ENCODE measurements at regions not wholly inside any gene's neighbourhood (a gene's known extent, or its start where the extent isn't known, plus 50 kb on each side); places are given as distances from the start of the nearest gene placed in this dataset.

DNA sequence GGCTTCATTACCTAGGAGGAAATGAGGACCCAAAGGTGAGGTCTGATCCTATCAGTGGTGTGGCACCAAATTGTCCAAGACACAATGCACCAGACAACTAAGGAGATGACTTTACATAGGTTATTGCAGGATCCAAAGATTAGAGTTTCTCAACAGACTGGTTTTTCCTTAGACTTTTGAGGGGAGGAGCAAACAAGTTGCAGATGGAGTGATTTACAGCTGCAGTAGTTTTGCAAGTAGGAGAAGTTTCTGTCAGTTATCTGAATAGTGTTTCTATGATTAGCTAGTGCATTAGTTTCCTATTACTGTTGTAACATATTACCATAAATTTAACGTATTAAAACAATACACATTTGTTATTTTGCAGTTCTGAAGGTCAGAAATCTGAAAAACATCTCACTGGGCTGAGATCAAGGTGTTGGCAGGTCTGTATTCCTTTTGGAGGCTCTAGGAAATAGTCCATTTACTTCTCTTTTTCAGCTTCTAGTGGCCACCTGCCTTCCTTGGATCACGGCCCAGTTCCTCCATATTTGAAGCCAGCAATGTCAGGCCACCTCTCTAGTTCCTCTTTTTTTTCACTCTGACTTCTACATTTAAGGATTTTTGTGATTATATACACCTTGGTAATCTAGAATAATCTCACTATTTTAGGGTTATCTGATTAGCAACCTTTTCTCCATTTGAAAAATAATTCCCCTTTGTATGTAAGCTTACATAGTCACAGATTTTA lies 994.9 kb downstream of the REEP3 start:
- DNase-seq (ENCODE audit: low read depth) = no peak
- no peak overlapping the region for H3K4me3 ChIP-seq (ENCODE audit: low read depth, low read length)
- TF ChIP-seq, protein P1, sequence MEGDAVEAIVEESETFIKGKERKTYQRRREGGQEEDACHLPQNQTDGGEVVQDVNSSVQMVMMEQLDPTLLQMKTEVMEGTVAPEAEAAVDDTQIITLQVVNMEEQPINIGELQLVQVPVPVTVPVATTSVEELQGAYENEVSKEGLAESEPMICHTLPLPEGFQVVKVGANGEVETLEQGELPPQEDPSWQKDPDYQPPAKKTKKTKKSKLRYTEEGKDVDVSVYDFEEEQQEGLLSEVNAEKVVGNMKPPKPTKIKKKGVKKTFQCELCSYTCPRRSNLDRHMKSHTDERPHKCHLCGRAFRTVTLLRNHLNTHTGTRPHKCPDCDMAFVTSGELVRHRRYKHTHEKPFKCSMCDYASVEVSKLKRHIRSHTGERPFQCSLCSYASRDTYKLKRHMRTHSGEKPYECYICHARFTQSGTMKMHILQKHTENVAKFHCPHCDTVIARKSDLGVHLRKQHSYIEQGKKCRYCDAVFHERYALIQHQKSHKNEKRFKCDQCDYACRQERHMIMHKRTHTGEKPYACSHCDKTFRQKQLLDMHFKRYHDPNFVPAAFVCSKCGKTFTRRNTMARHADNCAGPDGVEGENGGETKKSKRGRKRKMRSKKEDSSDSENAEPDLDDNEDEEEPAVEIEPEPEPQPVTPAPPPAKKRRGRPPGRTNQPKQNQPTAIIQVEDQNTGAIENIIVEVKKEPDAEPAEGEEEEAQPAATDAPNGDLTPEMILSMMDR (IDR thresholded peaks at IDR 0.05; ENCODE audit: insufficient read depth, low read depth, low read length) = no peak

DNA sequence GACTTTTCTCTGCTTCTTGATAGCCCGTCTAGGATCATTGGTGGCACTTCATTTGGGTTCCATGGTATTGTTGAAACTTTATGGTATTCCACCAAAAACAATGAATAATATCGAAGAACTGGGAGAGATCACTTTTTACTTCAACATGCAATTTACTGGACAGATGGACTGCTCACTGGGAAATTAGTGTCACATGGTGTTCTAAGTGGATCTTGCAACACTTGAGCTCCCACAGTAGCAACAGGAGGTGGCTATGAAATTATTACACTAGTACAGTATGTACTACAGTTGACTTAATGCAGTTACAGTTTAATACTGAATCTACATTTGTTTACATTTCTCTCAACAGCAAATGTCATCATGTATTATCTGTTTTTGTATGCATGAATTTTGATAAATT lies 997.3 kb downstream of the REEP3 start:
- H3K4me3 ChIP-seq (ENCODE audit: low read depth, low read length) = no peak overlapping the region
- TF ChIP-seq, protein P1 (IDR thresholded peaks at IDR 0.05; ENCODE audit: insufficient read depth, low read depth, low read length) = no peak

DNA sequence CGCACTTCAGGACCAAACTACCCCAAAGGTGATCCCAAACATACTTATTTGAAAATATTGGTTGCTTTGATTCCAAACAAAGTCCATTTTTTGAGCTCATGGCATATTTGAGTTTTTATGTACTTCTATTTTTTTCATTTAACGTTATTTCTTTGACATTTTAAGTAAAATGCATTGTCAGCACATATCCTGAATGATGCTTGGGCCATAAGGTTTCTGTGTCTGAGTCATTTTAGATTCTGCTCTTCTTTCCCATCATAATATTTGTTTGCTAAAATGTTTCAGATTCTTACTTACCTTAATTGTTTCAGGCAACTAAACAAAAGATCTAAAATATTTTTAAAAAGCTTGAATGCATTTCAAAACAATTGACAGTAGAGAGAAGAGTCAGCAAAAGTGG lies 998.2 kb downstream of the REEP3 start:
- DNase-seq (ENCODE audit: low read depth) = no peak
- TF ChIP-seq, protein P1 (IDR thresholded peaks at IDR 0.05; ENCODE audit: insufficient read depth, low read depth, low read length) = no peak
- H3K4me3 ChIP-seq (ENCODE audit: low read depth, low read length) = no peak overlapping the region

More for the DNA sequence above, 997.3 kb downstream of the REEP3 start:
- DNase-seq (ENCODE audit: low read depth) = no peak

DNA sequence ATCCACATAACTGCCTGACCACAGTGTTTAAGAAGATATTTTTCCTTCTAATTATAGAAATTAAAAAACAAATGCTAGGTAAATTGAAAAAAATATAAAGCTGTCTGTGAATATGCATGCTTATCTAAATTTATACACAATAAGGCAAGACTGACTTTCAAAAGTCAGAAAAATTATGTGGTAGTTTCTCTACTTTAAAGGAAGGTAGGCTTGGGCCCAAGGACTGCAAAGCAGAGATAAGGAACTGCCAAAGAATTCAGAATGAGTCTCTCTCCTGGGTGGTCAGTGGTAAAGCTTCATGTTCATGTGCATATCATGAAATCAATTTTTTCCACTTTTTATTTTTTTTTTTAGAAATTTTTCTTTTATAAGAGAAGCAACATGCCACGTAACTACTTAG lies 998.6 kb downstream of the REEP3 start:
- no peak overlapping the region for H3K4me3 ChIP-seq (ENCODE audit: low read depth, low read length)
- TF ChIP-seq, protein P1 (IDR thresholded peaks at IDR 0.05; ENCODE audit: insufficient read depth, low read depth, low read length) = no peak
- no peak for DNase-seq (ENCODE audit: low read depth)

DNA sequence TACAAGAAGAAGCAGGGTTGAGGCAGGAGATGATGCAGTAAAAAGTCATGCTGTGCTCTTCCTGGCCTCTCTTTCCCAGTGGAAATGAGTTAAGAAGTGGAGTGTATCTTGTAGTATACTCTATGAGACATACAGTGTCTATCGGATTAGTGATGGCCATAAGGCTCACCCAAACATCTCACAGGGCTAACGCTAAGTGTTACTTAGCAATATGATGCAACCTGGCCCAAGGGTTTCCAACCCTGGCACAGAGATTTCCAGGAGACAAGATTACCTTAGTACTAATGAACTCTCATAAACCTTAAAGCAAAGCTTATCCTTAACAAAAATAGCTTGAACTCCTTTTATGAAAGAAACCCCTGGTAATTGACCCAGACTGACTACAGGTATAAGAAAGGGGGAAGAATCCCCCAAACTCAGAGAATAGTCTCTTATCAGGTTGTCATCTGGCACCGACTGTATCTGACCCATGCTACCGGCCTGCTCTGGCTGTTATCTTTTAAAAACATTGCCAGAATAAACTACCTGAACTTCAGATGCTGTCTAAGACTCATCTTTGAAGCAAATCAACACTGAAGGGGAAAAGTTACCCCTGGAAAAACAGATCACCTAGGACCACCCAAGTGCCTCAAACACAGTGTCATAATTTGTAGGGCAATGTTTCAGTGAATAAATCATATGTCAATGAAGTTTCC lies 1002.0 kb downstream of the REEP3 start:
- no peak for DNase-seq (ENCODE audit: low read depth)
- TF ChIP-seq, protein P1 (IDR thresholded peaks at IDR 0.05; ENCODE audit: insufficient read depth, low read depth, low read length) = no peak
- H3K4me3 ChIP-seq (ENCODE audit: low read depth, low read length) = no peak overlapping the region

DNA sequence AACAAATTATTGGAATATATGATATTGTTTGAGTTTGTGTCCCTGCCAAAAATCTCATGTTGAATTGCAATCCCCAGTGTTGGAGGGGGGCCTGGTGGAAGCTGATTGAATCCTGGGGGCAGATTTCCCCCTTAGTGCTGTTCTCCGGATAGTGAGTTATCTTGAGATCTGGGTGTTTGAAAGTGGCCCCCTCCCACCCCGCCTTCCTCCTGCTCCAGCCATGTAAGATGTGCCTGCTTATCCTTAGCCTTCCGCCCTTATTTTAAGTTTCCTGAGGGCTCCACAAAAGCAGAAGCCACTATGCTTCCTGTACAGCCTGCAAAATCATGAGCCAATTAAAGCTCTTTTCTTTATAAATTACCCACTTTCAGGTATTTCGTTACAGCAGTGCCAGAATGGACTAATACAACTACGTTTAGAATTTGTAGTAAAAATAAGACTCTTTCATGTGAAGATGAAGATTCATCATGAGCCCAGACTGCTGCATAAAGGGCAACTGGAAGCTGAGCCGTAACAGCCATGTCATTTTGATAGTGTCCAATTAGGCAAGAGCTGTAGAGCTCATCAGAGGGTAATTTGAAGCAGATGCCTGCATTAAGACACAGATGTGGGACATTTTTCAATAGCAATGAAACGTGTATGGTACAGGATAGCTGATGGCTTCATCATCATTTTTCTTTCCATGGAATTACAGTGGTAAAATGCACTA lies 1007.2 kb downstream of the REEP3 start:
- TF ChIP-seq, protein P1 (IDR thresholded peaks at IDR 0.05; ENCODE audit: insufficient read depth, low read depth, low read length) = no peak
- no peak for DNase-seq (ENCODE audit: low read depth)
- no peak overlapping the region for H3K4me3 ChIP-seq (ENCODE audit: low read depth, low read length)
